ENCODE measurements at regions not wholly inside any gene's neighbourhood (a gene's known extent, or its start where the extent isn't known, plus 50 kb on each side); places are given as distances from the start of the nearest gene placed in this dataset.

- Histone ChIP-seq H3K27me3 (no peaks in the 10 kb centered on the region), H3K27ac (no peak overlapping the region), H3K4me3 (no peak overlapping the region), H3K4me1 (no peaks in the 10 kb centered on the region), H3K9me3 (peaks cover 0 to 2% (median 0%) of the 10 kb centered on the region in 4 donors), H3K36me3 (no peaks in the 10 kb centered on the region)
- no peak for DNase-seq
- TF ChIP-seq POLR2A (IDR thresholded peaks at IDR 0.05), result no peak
Observed at GRCh38 chr3:96706509-96706908, 107.9 kb upstream of the EPHA6 start.

- TF ChIP-seq CTCF (IDR thresholded peaks at IDR 0.05) (no peak), POLR2A (IDR thresholded peaks at IDR 0.05) (no peak)
- H3K27ac ChIP-seq, result no peak overlapping the region
- DNase-seq, result no peak
- H3K36me3 ChIP-seq, result no peaks in the 10 kb centered on the region
- no peaks in the 10 kb centered on the region for H3K4me1 ChIP-seq
- H3K27me3 ChIP-seq, result no peaks in the 10 kb centered on the region
- no peak overlapping the region for H3K4me3 ChIP-seq
- H3K9me3 ChIP-seq, result no peaks in the 10 kb centered on the region
Observed at GRCh38 chr3:96711816-96712215, 102.6 kb upstream of the EPHA6 start.

GRCh38 chr3:96712792-96713191 lies 101.6 kb upstream of the EPHA6 start:
- no peak for DNase-seq
- TF ChIP-seq POLR2A (IDR thresholded peaks at IDR 0.05), result no peak
- TF ChIP-seq CTCF (IDR thresholded peaks at IDR 0.05), result no peak
- Histone ChIP-seq H3K27ac (no peak overlapping the region), H3K36me3 (no peaks in the 10 kb centered on the region), H3K4me3 (no peak overlapping the region), H3K9me3 (no peaks in the 10 kb centered on the region), H3K4me1 (no peaks in the 10 kb centered on the region), H3K27me3 (no peaks in the 10 kb centered on the region)

GRCh38 chr3:96719921-96720320 lies 94.5 kb upstream of the EPHA6 start:
- H3K4me3 ChIP-seq, result no peak overlapping the region
- H3K4me1 ChIP-seq, result no peaks in the 10 kb centered on the region
- no peaks in the 10 kb centered on the region for H3K36me3 ChIP-seq
- H3K27ac ChIP-seq, result no peak overlapping the region
- no peak for DNase-seq
- TF ChIP-seq CTCF (IDR thresholded peaks at IDR 0.05) (no peak), POLR2A (IDR thresholded peaks at IDR 0.05) (no peak)
- no peaks in the 10 kb centered on the region for H3K9me3 ChIP-seq
- no peaks in the 10 kb centered on the region for H3K27me3 ChIP-seq

GRCh38 chr3:96731031-96731430 lies 83.4 kb upstream of the EPHA6 start:
- Histone ChIP-seq H3K36me3 (no peaks in the 10 kb centered on the region), H3K27me3 (no peaks in the 10 kb centered on the region), H3K4me1 (no peaks in the 10 kb centered on the region), H3K27ac (no peak overlapping the region), H3K4me3 (no peak overlapping the region), H3K9me3 (no peaks in the 10 kb centered on the region)
- DNase-seq, result no peak
- TF ChIP-seq CTCF (IDR thresholded peaks at IDR 0.05) (no peak), POLR2A (IDR thresholded peaks at IDR 0.05) (no peak)

- no peaks in the 10 kb centered on the region for H3K36me3 ChIP-seq
- H3K27me3 ChIP-seq, result no peaks in the 10 kb centered on the region
- DNase-seq, result no peak
- H3K27ac ChIP-seq, result no peak overlapping the region
- H3K4me3 ChIP-seq, result no peak overlapping the region
- no peaks in the 10 kb centered on the region for H3K9me3 ChIP-seq
- TF ChIP-seq CTCF (IDR thresholded peaks at IDR 0.05) (no peak), POLR2A (IDR thresholded peaks at IDR 0.05) (no peak)
- H3K4me1 ChIP-seq, result no peaks in the 10 kb centered on the region
Observed at GRCh38 chr3:96734273-96735009, 80.0 kb upstream of the EPHA6 start.

All from Peyer's patch (tissue), 4 donors.